ENCODE measurements at regions not wholly inside any gene's neighbourhood (a gene's known extent, or its start where the extent isn't known, plus 50 kb on each side); places are given as distances from the start of the nearest gene placed in this dataset.

DNA sequence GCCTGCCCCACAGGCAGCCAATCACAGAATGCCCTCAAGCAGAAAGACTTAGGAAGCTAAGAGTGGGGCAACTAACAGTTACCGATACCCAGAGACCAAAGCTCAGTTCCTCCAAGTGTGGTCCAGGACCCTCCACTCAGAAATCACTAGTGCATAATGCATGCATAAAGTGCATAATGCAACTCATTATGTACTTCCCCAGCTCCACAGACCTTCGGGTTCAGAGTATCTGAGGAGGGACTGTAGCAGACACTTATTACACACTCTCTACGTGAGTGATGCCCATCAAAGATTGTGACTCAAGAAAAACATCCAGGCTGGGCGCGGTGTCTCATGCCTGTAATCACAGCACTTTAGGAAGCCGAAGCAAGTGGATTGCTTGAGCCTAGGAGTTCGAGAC is 328.0 kb downstream of the BCOR start:
- TF ChIP-seq POLR2A (IDR thresholded peaks at IDR 0.05) (no peak), EP300 (IDR thresholded peaks at IDR 0.05) (no peak)
- TF ChIP-seq, protein P1, sequence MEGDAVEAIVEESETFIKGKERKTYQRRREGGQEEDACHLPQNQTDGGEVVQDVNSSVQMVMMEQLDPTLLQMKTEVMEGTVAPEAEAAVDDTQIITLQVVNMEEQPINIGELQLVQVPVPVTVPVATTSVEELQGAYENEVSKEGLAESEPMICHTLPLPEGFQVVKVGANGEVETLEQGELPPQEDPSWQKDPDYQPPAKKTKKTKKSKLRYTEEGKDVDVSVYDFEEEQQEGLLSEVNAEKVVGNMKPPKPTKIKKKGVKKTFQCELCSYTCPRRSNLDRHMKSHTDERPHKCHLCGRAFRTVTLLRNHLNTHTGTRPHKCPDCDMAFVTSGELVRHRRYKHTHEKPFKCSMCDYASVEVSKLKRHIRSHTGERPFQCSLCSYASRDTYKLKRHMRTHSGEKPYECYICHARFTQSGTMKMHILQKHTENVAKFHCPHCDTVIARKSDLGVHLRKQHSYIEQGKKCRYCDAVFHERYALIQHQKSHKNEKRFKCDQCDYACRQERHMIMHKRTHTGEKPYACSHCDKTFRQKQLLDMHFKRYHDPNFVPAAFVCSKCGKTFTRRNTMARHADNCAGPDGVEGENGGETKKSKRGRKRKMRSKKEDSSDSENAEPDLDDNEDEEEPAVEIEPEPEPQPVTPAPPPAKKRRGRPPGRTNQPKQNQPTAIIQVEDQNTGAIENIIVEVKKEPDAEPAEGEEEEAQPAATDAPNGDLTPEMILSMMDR (IDR thresholded peaks at IDR 0.05), result no peak
